ENCODE measurements at regions not wholly inside any gene's neighbourhood (a gene's known extent, or its start where the extent isn't known, plus 50 kb on each side); places are given as distances from the start of the nearest gene placed in this dataset.

DNA sequence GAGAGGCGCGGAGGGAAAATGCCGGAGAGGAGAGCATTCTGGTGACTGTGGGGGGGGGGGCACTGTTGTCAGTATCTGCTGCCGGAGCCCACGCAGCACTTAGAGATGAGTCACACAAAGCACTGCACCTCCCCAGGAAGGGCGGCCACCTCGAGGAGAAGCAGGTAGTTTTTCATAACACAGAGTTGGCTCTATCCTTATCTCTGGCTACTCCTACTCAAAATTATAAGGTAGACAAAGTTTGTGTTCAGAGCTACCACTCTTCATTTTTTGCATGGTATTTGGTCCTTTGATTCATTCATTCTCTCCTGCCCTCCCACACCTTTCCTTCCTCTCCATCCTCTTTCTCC, 76.2 kb upstream of the SCOC start:
- no peak for TF ChIP-seq POLR2AphosphoS5 (IDR thresholded peaks at IDR 0.05; ENCODE audit: borderline replicate concordance, low read depth, low read length)
- no peak for TF ChIP-seq FOXP2 (optimal IDR thresholded peaks at IDR 0.05; ENCODE audit: control extremely low read depth, extremely low read length, insufficient read depth)

Data from SK-N-MC (cell line).